ENCODE measurements at regions not wholly inside any gene's neighbourhood (a gene's known extent, or its start where the extent isn't known, plus 50 kb on each side); places are given as distances from the start of the nearest gene placed in this dataset.

GRCh38 chr14:58898655-58899316 is 261.0 kb downstream of the DACT1 start:
- no peaks in the 10 kb centered on the region for H3K36me3 ChIP-seq (ENCODE audit: insufficient read depth, low read length)
- H3K4me1 ChIP-seq (ENCODE audit: insufficient read depth, low read length, severe bottlenecking): no peaks in the 10 kb centered on the region
- H4K20me1 ChIP-seq (ENCODE audit: insufficient read depth, low read length): no peaks in the 10 kb centered on the region
- H3K27ac ChIP-seq (ENCODE audit: low read depth, low read length, poor library complexity, severe bottlenecking): no peak overlapping the region
- H3K27me3 ChIP-seq (ENCODE audit: insufficient read depth, low read length): no peaks in the 10 kb centered on the region
- no peak overlapping the region for H3K4me3 ChIP-seq (ENCODE audit: low read depth, low read length, poor library complexity, severe bottlenecking)
- H3K9me3 ChIP-seq (ENCODE audit: low read length): no peaks in the 10 kb centered on the region
- H3K9me2 ChIP-seq (ENCODE audit: low read depth, low read length): no peaks in the 10 kb centered on the region
- no peak for TF ChIP-seq CTCF (IDR thresholded peaks at IDR 0.05; ENCODE audit: low read length)
- TF ChIP-seq EZH2 (IDR thresholded peaks at IDR 0.05; ENCODE audit: borderline replicate concordance, low read length): no peak
- no peaks in the 10 kb centered on the region for H3K79me2 ChIP-seq (ENCODE audit: insufficient read depth, low read length)
- H3K4me2 ChIP-seq (ENCODE audit: low read length): no peak overlapping the region
- no peak overlapping the region for H2AFZ ChIP-seq (ENCODE audit: low read length)
- H3K9ac ChIP-seq (ENCODE audit: low read length): no peak overlapping the region
- H3F3A ChIP-seq (ENCODE audit: insufficient read depth, low read length): no peaks in the 10 kb centered on the region

GRCh38 chr14:58899317-58899713 is 261.6 kb downstream of the DACT1 start:
- Histone ChIP-seq H2AFZ (ENCODE audit: low read length) (no peak overlapping the region), H3K4me1 (ENCODE audit: insufficient read depth, low read length, severe bottlenecking) (no peaks in the 10 kb centered on the region), H3K79me2 (ENCODE audit: insufficient read depth, low read length) (no peaks in the 10 kb centered on the region), H3K9ac (ENCODE audit: low read length) (no peak overlapping the region), H3K27ac (ENCODE audit: low read depth, low read length, poor library complexity, severe bottlenecking) (no peak overlapping the region), H3K4me3 (ENCODE audit: low read depth, low read length, poor library complexity, severe bottlenecking) (no peak overlapping the region), H3F3A (ENCODE audit: insufficient read depth, low read length) (no peaks in the 10 kb centered on the region), H3K27me3 (ENCODE audit: insufficient read depth, low read length) (no peaks in the 10 kb centered on the region), H3K9me3 (ENCODE audit: low read length) (no peaks in the 10 kb centered on the region), H3K36me3 (ENCODE audit: insufficient read depth, low read length) (no peaks in the 10 kb centered on the region), H4K20me1 (ENCODE audit: insufficient read depth, low read length) (no peaks in the 10 kb centered on the region), H3K9me2 (ENCODE audit: low read depth, low read length) (no peaks in the 10 kb centered on the region), H3K4me2 (ENCODE audit: low read length) (no peak overlapping the region)
- TF ChIP-seq CTCF (IDR thresholded peaks at IDR 0.05; ENCODE audit: low read length): no peak
- no peak for TF ChIP-seq EZH2 (IDR thresholded peaks at IDR 0.05; ENCODE audit: borderline replicate concordance, low read length)

GRCh38 chr14:58901826-58902225 is 264.1 kb downstream of the DACT1 start:
- Histone ChIP-seq H3K79me2 (ENCODE audit: insufficient read depth, low read length) (no peaks in the 10 kb centered on the region), H3K27ac (ENCODE audit: low read depth, low read length, poor library complexity, severe bottlenecking) (no peak overlapping the region), H3K4me1 (ENCODE audit: insufficient read depth, low read length, severe bottlenecking) (no peaks in the 10 kb centered on the region), H3K4me3 (ENCODE audit: low read depth, low read length, poor library complexity, severe bottlenecking) (no peak overlapping the region), H3F3A (ENCODE audit: insufficient read depth, low read length) (no peaks in the 10 kb centered on the region), H4K20me1 (ENCODE audit: insufficient read depth, low read length) (no peaks in the 10 kb centered on the region), H3K36me3 (ENCODE audit: insufficient read depth, low read length) (no peaks in the 10 kb centered on the region), H3K9ac (ENCODE audit: low read length) (no peak overlapping the region), H2AFZ (ENCODE audit: low read length) (no peak overlapping the region), H3K9me2 (ENCODE audit: low read depth, low read length) (no peaks in the 10 kb centered on the region), H3K4me2 (ENCODE audit: low read length) (no peak overlapping the region), H3K9me3 (ENCODE audit: low read length) (no peaks in the 10 kb centered on the region), H3K27me3 (ENCODE audit: insufficient read depth, low read length) (no peaks in the 10 kb centered on the region)
- TF ChIP-seq CTCF (IDR thresholded peaks at IDR 0.05; ENCODE audit: low read length) (no peak), EZH2 (IDR thresholded peaks at IDR 0.05; ENCODE audit: borderline replicate concordance, low read length) (no peak)

Data from OCI-LY1 (cell line).